Stomach (tissue), 8 donors: ENCODE measurements at regions not wholly inside any gene's neighbourhood (a gene's known extent, or its start where the extent isn't known, plus 50 kb on each side); places are given as distances from the start of the nearest gene placed in this dataset.

ENCODE experiments used
- DNase-seq, 2 donors: peaks; one replicate each; pipeline versions ENCODE4 v3.0.0 to v3.0.0-alpha.2; 2013 to 2019
- H3K27ac ChIP-seq, 5 donors: fragments of 200-600 bp in 4 of 5; sonication (generic) in 4 of 5; one replicate each; pipeline ENCODE4 v1.5.1; 2013 to 2019; ENCODE audit warnings: mild to moderate bottlenecking in 1 of 5, moderate library complexity in 1 of 5
- H3K27me3 ChIP-seq, 3 donors: fragments of 200-600 bp; sonication (generic); one replicate each; pipeline ENCODE4 v1.5.1; 2017 to 2019; ENCODE audit warnings: mixed run types in 1 of 3
- H3K36me3 ChIP-seq, 4 donors: fragments of 200-600 bp; sonication (generic); 1 replicate in 3 of 4; 2 replicates in 1 of 4; pipeline ENCODE4 v1.5.1; 2016 to 2019
- H3K4me1 ChIP-seq, 4 donors: fragments of 200-600 bp; sonication (generic); one replicate each; pipeline ENCODE4 v1.5.1; 2016 to 2019
- H3K4me3 ChIP-seq, 4 donors: fragments of 200-600 bp; sonication (generic) in 3 of 4; one replicate each; pipeline ENCODE4 v1.5.1; 2016 to 2019; ENCODE audit warnings: mild to moderate bottlenecking in 1 of 4
- H3K9me3 ChIP-seq, 4 donors: fragments of 200-600 bp; sonication (generic); one replicate each; pipeline ENCODE4 v1.5.1; 2016 to 2019
- CTCF ChIP-seq, 7 experiments: fragments of 450-650 bp in 4 of 7; fragments of 200-600 bp in 3 of 7; sonication (generic) in 3 of 7; IDR thresholded peaks; one replicate each; pipeline ENCODE4 v1.5.1; 2016 to 2019; ENCODE audit warnings: antibody characterized with exemption in 7 of 7, control low read depth in 2 of 7, mild to moderate bottlenecking in 1 of 7
- EP300 ChIP-seq: sonication (generic); formaldehyde crosslinking; IDR thresholded peaks from one replicate; pipeline ENCODE4 v1.6.1; 2017; ENCODE audit warnings: antibody characterized with exemption
- POLR2A ChIP-seq, 4 donors: fragments of 450-650 bp; IDR thresholded peaks; one replicate each; pipeline ENCODE4 v1.6.1; 2016; ENCODE audit warnings: antibody characterized with exemption in 4 of 4, control low read depth in 2 of 4, mild to moderate bottlenecking in 1 of 4, moderate library complexity in 1 of 4
- POLR2AphosphoS5 ChIP-seq, 3 donors: sonication (generic); formaldehyde crosslinking; IDR thresholded peaks; one replicate each; pipeline ENCODE4 v1.6.1; 2016; ENCODE audit warnings: antibody characterized with exemption in 3 of 3
- WGBS, 5 donors: extraction: QIAGEN DNeasy Blood & Tissue Kit in 3 of 5; methylation state at CpG; one replicate each; pipeline versions ENCODE4 v1.1.5 to v1.1.7; 2013 to 2018; 5-methylcytosine and 5-hydroxymethylcytosine counted together
- intact Hi-C: fragments of 100-400 bp; cut with DNase I; formaldehyde crosslinking; loops from one replicate; pipeline ENCODE4 v1.15.1; 2023; ENCODE audit warnings: low total_unique reads
- donor health status: healthy with polysubstance abuse.
- donor health status: Bipolar disorder and iron deficiency.
- donor health status: healthy.

GRCh38 chr6:170112583-170112860 lies 178.4 kb downstream of the DLL1 start:
- intact Hi-C loops, result no loop called here
- Histone ChIP-seq H3K4me3 (no peak overlapping the region), H3K4me1 (no peaks in the 10 kb centered on the region), H3K27ac (no peak overlapping the region), H3K36me3 (no peaks in the 10 kb centered on the region), H3K9me3 (no peaks in the 10 kb centered on the region), H3K27me3 (peaks cover 0 to 7% (median 0%) of the 10 kb centered on the region in 3 donors)
- 79 to 96% (median 90%) methylated on average over 3 to 4 of the region's 4 CpGs for WGBS, 5 donors
- peak in 1 of 2 donors; percentile 11 for DNase-seq
- TF ChIP-seq CTCF (IDR thresholded peaks at IDR 0.05) (no peak), POLR2AphosphoS5 (IDR thresholded peaks at IDR 0.05) (no peak), EP300 (no peak), POLR2A (IDR thresholded peaks at IDR 0.05) (no peak)

- H3K4me3 ChIP-seq, result no peak overlapping the region
- H3K36me3 ChIP-seq, result no peaks in the 10 kb centered on the region
- H3K27me3 ChIP-seq, result peaks cover 0 to 7% (median 0%) of the 10 kb centered on the region in 3 donors
- no peaks in the 10 kb centered on the region for H3K4me1 ChIP-seq
- no peak overlapping the region for H3K27ac ChIP-seq
- intact Hi-C loops, result no loop called here
- TF ChIP-seq POLR2AphosphoS5 (IDR thresholded peaks at IDR 0.05) (no peak), EP300 (no peak), CTCF (IDR thresholded peaks at IDR 0.05) (no peak), POLR2A (IDR thresholded peaks at IDR 0.05) (no peak)
- 81 to 89% (median 86%) methylated on average over 17 to 19 of the region's 19 CpGs for WGBS, 5 donors
- no peaks in the 10 kb centered on the region for H3K9me3 ChIP-seq
- peak in 1 of 2 donors; percentile 10 for DNase-seq
Measured at GRCh38 chr6:170111816-170112582, 178.9 kb downstream of the DLL1 start.

- no peak for DNase-seq
- TF ChIP-seq CTCF (IDR thresholded peaks at IDR 0.05) (no peak), POLR2A (IDR thresholded peaks at IDR 0.05) (no peak), POLR2AphosphoS5 (IDR thresholded peaks at IDR 0.05) (no peak), EP300 (no peak)
- Histone ChIP-seq H3K4me3 (no peak overlapping the region), H3K9me3 (no peaks in the 10 kb centered on the region), H3K36me3 (no peaks in the 10 kb centered on the region), H3K4me1 (no peaks in the 10 kb centered on the region), H3K27me3 (peaks cover 0 to 7% (median 0%) of the 10 kb centered on the region in 3 donors), H3K27ac (no peak overlapping the region)
- intact Hi-C loops, result no loop called here
- 86 to 92% (median 90%) methylated on average over 8 of the region's 8 CpGs for WGBS, 5 donors
Measured at GRCh38 chr6:170111141-170111664, 179.7 kb downstream of the DLL1 start.

- 70 to 89% (median 78%) methylated on average over 36 to 44 of the region's 44 CpGs for WGBS, 5 donors
- TF ChIP-seq POLR2AphosphoS5 (IDR thresholded peaks at IDR 0.05) (no peak), CTCF (IDR thresholded peaks at IDR 0.05) (no peak), POLR2A (IDR thresholded peaks at IDR 0.05) (no peak), EP300 (no peak)
- H3K27ac ChIP-seq, result no peak overlapping the region
Measured at GRCh38 chr6:170110201-170111140, 180.4 kb downstream of the DLL1 start.

More at GRCh38 chr6:170110201-170111140, 180.4 kb downstream of the DLL1 start:
- H3K9me3 ChIP-seq, result no peaks in the 10 kb centered on the region
- intact Hi-C loops, result no loop called here
- no peaks in the 10 kb centered on the region for H3K36me3 ChIP-seq
- H3K27me3 ChIP-seq, result peaks cover 0 to 7% (median 0%) of the 10 kb centered on the region in 3 donors
- H3K4me3 ChIP-seq, result no peak overlapping the region
- no peaks in the 10 kb centered on the region for H3K4me1 ChIP-seq
- DNase-seq, result peak in 1 of 2 donors; percentile 24
